ENCODE measurements at regions not wholly inside any gene's neighbourhood (a gene's known extent, or its start where the extent isn't known, plus 50 kb on each side); places are given as distances from the start of the nearest gene placed in this dataset.

DNA sequence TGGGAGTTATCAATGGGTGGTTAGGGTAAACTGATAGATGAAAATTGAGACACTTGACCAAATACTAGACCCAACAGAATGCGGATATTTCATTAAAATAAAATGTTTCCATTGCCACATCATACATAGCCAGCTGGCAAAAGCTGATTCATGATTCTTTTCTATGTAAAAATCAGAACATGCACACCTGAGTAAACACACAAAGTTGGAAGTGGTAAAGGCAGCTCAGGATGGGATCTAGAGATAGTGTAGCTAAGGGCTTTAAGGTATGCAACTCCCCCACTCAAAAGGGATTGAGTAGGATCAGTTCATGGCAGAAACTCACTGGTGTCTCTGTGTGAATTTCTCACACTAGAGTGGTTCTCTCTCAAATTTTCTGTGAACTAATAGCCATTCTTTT lies 541.1 kb upstream of the GRAMD2B start:
- no peak for TF ChIP-seq CTCF (IDR thresholded peaks at IDR 0.05; ENCODE audit: low read depth, low read length)
- no peak for DNase-seq (ENCODE audit: extremely low read depth, low read depth)

GRCh38 chr5:125883223-125883622 lies 540.0 kb upstream of the GRAMD2B start:
- DNase-seq (ENCODE audit: extremely low read depth, low read depth): no peak
- no peak for TF ChIP-seq CTCF (IDR thresholded peaks at IDR 0.05; ENCODE audit: low read depth, low read length)

DNA sequence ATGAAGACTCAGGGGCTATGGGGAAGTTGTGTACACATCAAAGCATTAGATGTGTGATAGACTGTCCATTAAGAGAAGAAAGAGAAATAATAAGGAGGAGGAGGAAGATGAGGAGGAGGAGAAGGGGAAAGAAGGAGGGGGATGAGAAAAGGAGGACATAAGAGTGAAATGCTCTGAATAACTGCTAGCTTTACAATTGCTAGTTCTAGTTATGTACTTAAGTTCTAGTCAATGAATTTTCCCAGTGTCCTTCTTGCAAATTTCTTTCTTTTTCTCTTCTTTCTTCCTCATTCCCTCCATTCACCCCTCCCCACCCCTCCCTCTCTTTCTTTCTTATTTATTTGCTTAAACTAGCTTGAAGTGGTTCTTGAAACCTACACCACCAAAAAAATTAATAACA lies 534.9 kb upstream of the GRAMD2B start:
- no peak for DNase-seq (ENCODE audit: extremely low read depth, low read depth)
- no peak for TF ChIP-seq CTCF (IDR thresholded peaks at IDR 0.05; ENCODE audit: low read depth, low read length)

DNA sequence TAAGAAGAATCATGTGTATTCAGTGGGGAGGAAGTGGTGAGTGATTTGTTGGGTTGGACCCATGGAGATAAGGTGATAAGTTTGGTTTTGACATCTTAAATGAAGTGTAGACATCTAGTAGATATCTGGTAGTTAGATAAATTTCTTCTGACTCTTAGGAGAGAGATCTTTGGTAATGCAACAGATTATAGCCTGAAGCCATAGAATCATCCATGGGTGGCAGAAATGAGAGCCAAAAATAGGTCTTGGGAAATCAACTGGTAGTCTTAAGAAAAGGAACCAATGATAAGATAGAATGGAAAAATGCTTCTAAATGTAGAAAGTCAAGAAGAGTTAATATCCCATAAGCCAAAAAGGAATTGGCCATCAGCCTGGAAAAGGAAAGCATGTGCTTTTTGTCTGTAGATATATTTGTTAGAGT lies 532.7 kb upstream of the GRAMD2B start:
- DNase-seq (ENCODE audit: extremely low read depth, low read depth): no peak
- no peak for TF ChIP-seq CTCF (IDR thresholded peaks at IDR 0.05; ENCODE audit: low read depth, low read length)

DNA sequence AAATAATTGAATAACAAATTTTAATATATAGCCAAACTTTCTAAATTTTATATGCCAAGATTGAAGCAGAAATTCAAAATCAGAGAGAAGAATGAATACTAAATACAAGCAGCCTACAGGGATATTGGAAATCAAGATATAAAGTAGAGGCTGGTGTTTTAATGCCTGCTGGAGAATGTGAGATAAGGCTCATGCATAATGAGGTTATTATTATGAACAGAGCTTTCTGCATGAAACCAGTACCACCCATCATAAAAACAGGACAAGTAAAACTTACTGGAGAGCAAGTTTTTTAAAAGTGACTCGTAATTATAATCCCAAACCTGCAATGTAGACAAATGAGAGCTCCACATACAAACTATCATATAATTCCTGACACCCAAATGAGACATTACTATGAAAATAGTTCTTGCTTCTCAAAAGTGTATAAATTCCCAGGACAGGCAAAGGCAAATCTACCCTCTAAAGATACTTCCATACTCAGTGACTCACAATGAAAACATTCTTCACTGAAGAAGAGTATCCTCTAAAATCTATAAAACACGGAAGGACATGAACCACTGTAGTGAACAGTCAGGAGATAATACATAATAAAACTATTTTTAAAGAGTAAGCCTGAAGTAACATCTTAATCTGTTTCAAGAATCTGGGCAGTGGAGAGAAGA lies 532.0 kb upstream of the GRAMD2B start:
- no peak for TF ChIP-seq CTCF (IDR thresholded peaks at IDR 0.05; ENCODE audit: low read depth, low read length)
- DNase-seq (ENCODE audit: extremely low read depth, low read depth): no peak

GRCh38 chr5:125894383-125894782 lies 528.8 kb upstream of the GRAMD2B start:
- no peak for DNase-seq (ENCODE audit: extremely low read depth, low read depth)
- TF ChIP-seq CTCF (IDR thresholded peaks at IDR 0.05; ENCODE audit: low read depth, low read length): no peak

- DNase-seq (ENCODE audit: extremely low read depth, low read depth): no peak
- TF ChIP-seq CTCF (IDR thresholded peaks at IDR 0.05; ENCODE audit: low read depth, low read length): no peak
Measured at GRCh38 chr5:125896368-125896767, 526.8 kb upstream of the GRAMD2B start.

Data from AG09319 (cell line).